H1 (cell line): ENCODE measurements at regions not wholly inside any gene's neighbourhood (a gene's known extent, or its start where the extent isn't known, plus 50 kb on each side); places are given as distances from the start of the nearest gene placed in this dataset.

ENCODE experiments used
- CTCF ChIA-PET: fragments of 300-600 bp; sonication (Branson Sonifier 250); formaldehyde crosslinking; loops from one replicate; lab custom pipeline; 2021; ENCODE audit not compliant: partially characterized antibody; lab: Charles Lee
- POLR2A ChIA-PET: fragments of 300-600 bp; sonication (Branson Sonifier 250); formaldehyde crosslinking; loops from one replicate; lab custom pipeline; 2021; ENCODE audit warnings: inconsistent platforms; ENCODE audit not compliant: partially characterized antibody; lab: Charles Lee
- DNase-seq, 2 experiments: peaks; one replicate each; pipeline versions ENCODE4 v3.0.0 to v3.0.0-alpha.2; 2010 to 2022; ENCODE audit warnings: low spot score in 2 of 2, low read depth in 1 of 2, mixed read lengths in 1 of 2
- FAIRE-seq: peaks from 2 replicates; lab custom pipeline; 2011; peaks lifted over from hg19 to GRCh38; lab: Jason Lieb, UNC
- H2AFZ ChIP-seq: 2 replicates; pipeline ENCODE4 v1.8.1; 2012; ENCODE audit warnings: low read length, inconsistent platforms
- H2AK5ac ChIP-seq: 2 replicates; pipeline ENCODE4 v1.6.1; 2013; ENCODE audit warnings: low read depth, low read length
- H2BK120ac ChIP-seq: replicated peaks from 2 replicates; pipeline ENCODE3; 2013; ENCODE audit warnings: low read depth, low read length, inconsistent platforms
- H2BK12ac ChIP-seq: 2 replicates; pipeline ENCODE4 v1.6.1; 2013; ENCODE audit warnings: low read depth, low read length
- H2BK15ac ChIP-seq: 2 replicates; pipeline ENCODE4 v1.6.1; 2013; ENCODE audit warnings: low read length
- H2BK20ac ChIP-seq: 2 replicates; pipeline ENCODE4 v1.6.1; 2013; ENCODE audit warnings: low read length
- H2BK5ac ChIP-seq: 2 replicates; pipeline ENCODE4 v1.6.1; 2013; ENCODE audit warnings: low read depth, low read length
- H3K14ac ChIP-seq: 2 replicates; pipeline ENCODE4 v1.6.1; 2013; ENCODE audit warnings: inconsistent platforms; ENCODE audit not compliant: insufficient read length
- H3K18ac ChIP-seq: 2 replicates; pipeline ENCODE4 v1.6.1; 2013; ENCODE audit warnings: low read length; ENCODE audit errors: extremely low read depth
- H3K23ac ChIP-seq: 2 replicates; pipeline ENCODE4 v1.6.1; 2013; ENCODE audit warnings: inconsistent platforms; ENCODE audit not compliant: insufficient read length
- H3K23me2 ChIP-seq: 2 replicates; pipeline ENCODE4 v1.6.1; 2013; ENCODE audit warnings: low read depth, low read length
- H3K27ac ChIP-seq: 2 replicates; pipeline ENCODE4 v1.6.1; 2011; ENCODE audit warnings: low read depth, low read length, inconsistent platforms
- H3K27me3 ChIP-seq, 4 experiments: replicated peaks in 1 of 4; 1 replicate in 1 of 4; 2 replicates in 3 of 4; pipeline versions ENCODE4 v1.6.1 to v1.8.1; 2011 to 2013; ENCODE audit warnings: low read length in 3 of 4, mild to moderate bottlenecking in 3 of 4, inconsistent platforms in 2 of 4, mixed read lengths in 2 of 4, moderate library complexity in 1 of 4; ENCODE audit not compliant: control insufficient read depth in 3 of 4, insufficient read depth in 3 of 4; ENCODE audit errors: extremely low read depth in 1 of 4
- H3K36me3 ChIP-seq, 4 experiments: 2 replicates each; pipeline versions ENCODE4 v1.6.1 to v1.8.1; 2011 to 2013; ENCODE audit warnings: mild to moderate bottlenecking in 4 of 4, low read length in 3 of 4, moderate library complexity in 2 of 4, control low read depth in 1 of 4, inconsistent platforms in 1 of 4; ENCODE audit not compliant: insufficient read depth in 4 of 4, control insufficient read depth in 2 of 4
- H3K4ac ChIP-seq: replicated peaks from 2 replicates; pipeline ENCODE3; 2013; ENCODE audit warnings: low read length, low read depth, mixed read lengths, inconsistent platforms; ENCODE audit not compliant: insufficient read length
- H3K4me1 ChIP-seq, 4 experiments: replicated peaks in 1 of 4; 1 replicate in 1 of 4; 2 replicates in 3 of 4; pipeline versions ENCODE4 v1.6.1 to v1.8.1; 2011 to 2013; ENCODE audit warnings: low read length in 3 of 4, inconsistent platforms in 2 of 4, mixed read lengths in 1 of 4; ENCODE audit not compliant: insufficient read depth in 4 of 4, control insufficient read depth in 3 of 4
- H3K4me2 ChIP-seq, 2 experiments: 2 replicates each; pipeline versions ENCODE4 v1.6.1 to v1.8.1; 2011 to 2013; ENCODE audit warnings: low read depth in 2 of 2, low read length in 2 of 2, control low read depth in 1 of 2, inconsistent platforms in 1 of 2, mild to moderate bottlenecking in 1 of 2; ENCODE audit not compliant: insufficient read depth in 1 of 2
- H3K4me3 ChIP-seq, 4 experiments: fragments of 200-600, 300-600 bp in 1 of 4; sonication (generic), shearing (Covaris generic), sonication (Bioruptor Twin) in 1 of 4; 2 replicates each; pipeline versions ENCODE4 v1.5.1 to v1.8.1; 2011 to 2016; ENCODE audit warnings: low read length in 4 of 4, low read depth in 3 of 4, control low read depth in 2 of 4, inconsistent platforms in 2 of 4, mild to moderate bottlenecking in 2 of 4, mixed read lengths in 1 of 4, moderate library complexity in 1 of 4; ENCODE audit not compliant: insufficient read depth in 2 of 4; ENCODE audit errors: extremely low read depth in 1 of 4
- H3K56ac ChIP-seq: replicated peaks from 2 replicates; pipeline ENCODE3; 2013; ENCODE audit warnings: low read depth, mild to moderate bottlenecking, mixed read lengths, low read length, inconsistent platforms; ENCODE audit not compliant: insufficient read length
- H3K79me1 ChIP-seq: 2 replicates; pipeline ENCODE4 v1.6.1; 2013; ENCODE audit warnings: low read depth, low read length, control low read depth
- H3K79me2 ChIP-seq, 2 experiments: 2 replicates each; pipeline versions ENCODE4 v1.6.1 to v1.8.1; 2012 to 2013; ENCODE audit warnings: low read length in 2 of 2, mild to moderate bottlenecking in 2 of 2, inconsistent platforms in 1 of 2; ENCODE audit not compliant: insufficient read depth in 2 of 2, control insufficient read depth in 1 of 2
- H3K9ac ChIP-seq, 4 experiments: replicated peaks in 1 of 4; 1 replicate in 1 of 4; 2 replicates in 3 of 4; pipeline versions ENCODE4 v1.6.1 to v1.8.1; 2011 to 2013; ENCODE audit warnings: low read depth in 3 of 4, low read length in 3 of 4, control low read depth in 2 of 4, mild to moderate bottlenecking in 2 of 4, moderate library complexity in 2 of 4, inconsistent platforms in 1 of 4; ENCODE audit errors: extremely low read depth in 1 of 4
- H3K9me3 ChIP-seq, 2 experiments: 2 replicates each; pipeline versions ENCODE4 v1.6.1 to v1.8.1; 2012 to 2013; ENCODE audit warnings: mild to moderate bottlenecking in 2 of 2, moderate library complexity in 2 of 2, control low read depth in 1 of 2, inconsistent platforms in 1 of 2, low read depth in 1 of 2, low read length in 1 of 2, mixed read lengths in 1 of 2; ENCODE audit not compliant: insufficient read depth in 2 of 2
- H4K20me1 ChIP-seq, 2 experiments: replicated peaks in 1 of 2; 2 replicates each; pipeline versions ENCODE3 to v1.8.1; 2011 to 2013; ENCODE audit warnings: inconsistent platforms in 2 of 2, low read length in 2 of 2, mild to moderate bottlenecking in 1 of 2; ENCODE audit not compliant: insufficient read depth in 2 of 2, control insufficient read depth in 1 of 2
- H4K5ac ChIP-seq: 2 replicates; pipeline ENCODE4 v1.6.1; 2013; ENCODE audit warnings: low read length, low read depth, mixed read lengths, inconsistent platforms; ENCODE audit not compliant: insufficient read length
- H4K8ac ChIP-seq: 2 replicates; pipeline ENCODE4 v1.8.0; 2013; ENCODE audit warnings: mild to moderate bottlenecking, moderate library complexity, low read length, inconsistent platforms; ENCODE audit not compliant: insufficient read depth; ENCODE audit errors: extremely low read depth
- H4K91ac ChIP-seq: replicated peaks from 2 replicates; pipeline ENCODE3; 2013; ENCODE audit warnings: low read length, mixed read lengths, inconsistent platforms; ENCODE audit not compliant: insufficient read length
- BRCA1 ChIP-seq: IDR thresholded peaks from 2 replicates; pipeline ENCODE4 v1.6.1; 2012; ENCODE audit warnings: low read depth, low read length, improper control_type of control experiment
- HDAC2 ChIP-seq, 2 experiments: fragments of 300-600 bp in 1 of 2; sonication (generic) in 1 of 2; IDR thresholded peaks; 2 replicates each; pipeline ENCODE4 v1.6.1; 2011 to 2012; ENCODE audit warnings: low read depth in 2 of 2, low read length in 2 of 2, mild to moderate bottlenecking in 2 of 2, moderate library complexity in 2 of 2, borderline replicate concordance in 1 of 2, inconsistent platforms in 1 of 2
- NANOG ChIP-seq: IDR thresholded peaks from 2 replicates; pipeline ENCODE4 v1.6.1; 2011; ENCODE audit warnings: low read length, low read depth, mild to moderate bottlenecking, inconsistent platforms; ENCODE audit not compliant: insufficient read depth, poor library complexity, severe bottlenecking
- RXRA ChIP-seq: IDR thresholded peaks from 2 replicates; pipeline ENCODE4 v1.6.1; 2011; ENCODE audit warnings: low read depth, mild to moderate bottlenecking, low read length, moderate library complexity; ENCODE audit not compliant: insufficient read depth
- WGBS, 2 experiments: shearing (Covaris generic) in 1 of 2; methylation state at CpG; one replicate each; pipeline versions ENCODE4 v1.1.6 to v1.1.7; 2013 to 2015; ENCODE audit warnings: low lambda C conversion rate in 2 of 2, mixed read lengths in 2 of 2, inconsistent platforms in 1 of 2, low coverage in 1 of 2, missing lambda C conversion rate in 1 of 2; ENCODE audit not compliant: insufficient replicate concordance in 2 of 2, insufficient coverage in 1 of 2, insufficient read length in 1 of 2; ENCODE audit errors: extremely low coverage in 1 of 2, missing lambda C conversion rate in 1 of 2; 5-methylcytosine and 5-hydroxymethylcytosine counted together
- TF ChIP-seq, protein P1 (sequence below): IDR thresholded peaks from 2 replicates; pipeline ENCODE4 v1.6.1; 2012; ENCODE audit warnings: inconsistent platforms

- Histone ChIP-seq H3K4ac (no peak overlapping the region), H3K79me2 (no peaks in the 10 kb centered on the region), H4K20me1 (peaks cover 0 to 2% of the 10 kb centered on the region in 2 experiments), H3K56ac (no peak overlapping the region), H2AFZ (no peak overlapping the region), H4K8ac (no peak overlapping the region), H2BK5ac (no peak overlapping the region; the same call in 1 of the 2 replicates), H3K4me2 (no peak overlapping the region), H3K23me2 (no peaks in the 10 kb centered on the region), H2BK120ac (no peak overlapping the region), H3K27ac (no peak overlapping the region), H3K4me3 (no peak overlapping the region), H2BK20ac (no peak overlapping the region), H3K9ac (no peak overlapping the region), H2BK15ac (no peak overlapping the region), H4K91ac (no peak overlapping the region), H3K14ac (no peak overlapping the region), H3K36me3 (no peaks in the 10 kb centered on the region), H3K27me3 (no peaks in the 10 kb centered on the region), H3K4me1 (peaks cover 0 to 5% (median under 1%) of the 10 kb centered on the region in 4 experiments; a peak in 3 of 7 replicates), H3K9me3 (no peaks in the 10 kb centered on the region), H3K79me1 (no peaks in the 10 kb centered on the region; the same call in 1 of the 2 replicates), H2AK5ac (no peak overlapping the region), H4K5ac (no peak overlapping the region), H3K23ac (no peak overlapping the region), H3K18ac (no peak overlapping the region), H2BK12ac (no peak overlapping the region)
- DNase-seq (no peak), FAIRE-seq (no peak)
- ChIA-PET CTCF (interaction anchor here (0.7 to 6.2 kb wide), 13 partner anchors 11 to 205 kb away, joined by 3 to 51 read pairs (median 11); no protein-coding TSS in a partner anchor), POLR2A (interaction anchor here (0.9 to 1.4 kb wide), 3 partner anchors 9 to 191 kb away, joined by 3 to 6 read pairs (median 3); no protein-coding TSS in a partner anchor)
- 81% methylated on average over 10 of the region's 10 CpGs; no CpG with 5 or more reads in 1 of the 2 experiments for WGBS, 2 experiments
- TF ChIP-seq RXRA, result no peak
- no peak for TF ChIP-seq NANOG
- TF ChIP-seq BRCA1, result no peak
- TF ChIP-seq, protein P1, sequence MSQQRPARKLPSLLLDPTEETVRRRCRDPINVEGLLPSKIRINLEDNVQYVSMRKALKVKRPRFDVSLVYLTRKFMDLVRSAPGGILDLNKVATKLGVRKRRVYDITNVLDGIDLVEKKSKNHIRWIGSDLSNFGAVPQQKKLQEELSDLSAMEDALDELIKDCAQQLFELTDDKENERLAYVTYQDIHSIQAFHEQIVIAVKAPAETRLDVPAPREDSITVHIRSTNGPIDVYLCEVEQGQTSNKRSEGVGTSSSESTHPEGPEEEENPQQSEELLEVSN, result no peak
- no peak for TF ChIP-seq HDAC2 (IDR thresholded peaks at IDR 0.05; ENCODE audit: borderline replicate concordance in 1 of 2, low read depth in 2 of 2, low read length in 2 of 2)
These were observed 133.6 kb upstream of the CRHR1 start for GRCh38 chr17:45650561-45650960.
